Choroid plexus epithelial cell (primary cell): ENCODE measurements at regions not wholly inside any gene's neighbourhood (a gene's known extent, or its start where the extent isn't known, plus 50 kb on each side); places are given as distances from the start of the nearest gene placed in this dataset.
A peak's percentile ranks its signal among the peaks of the same experiment; 100 is the strongest.

Experiments
- DNase-seq: peaks from one replicate; pipeline ENCODE4 v3.0.0-alpha.2; 2010; ENCODE audit warnings: low read depth
- H3K4me3 ChIP-seq: 2 replicates; pipeline ENCODE4 v1.5.1; 2011; ENCODE audit warnings: low read depth, mild to moderate bottlenecking, control low read depth, low read length, moderate library complexity
- CTCF ChIP-seq: conservative IDR thresholded peaks from 2 replicates; pipeline ENCODE4 v1.5.1; 2011; ENCODE audit warnings: low read depth, mild to moderate bottlenecking, control low read depth, inconsistent platforms, low read length, moderate library complexity

DNA sequence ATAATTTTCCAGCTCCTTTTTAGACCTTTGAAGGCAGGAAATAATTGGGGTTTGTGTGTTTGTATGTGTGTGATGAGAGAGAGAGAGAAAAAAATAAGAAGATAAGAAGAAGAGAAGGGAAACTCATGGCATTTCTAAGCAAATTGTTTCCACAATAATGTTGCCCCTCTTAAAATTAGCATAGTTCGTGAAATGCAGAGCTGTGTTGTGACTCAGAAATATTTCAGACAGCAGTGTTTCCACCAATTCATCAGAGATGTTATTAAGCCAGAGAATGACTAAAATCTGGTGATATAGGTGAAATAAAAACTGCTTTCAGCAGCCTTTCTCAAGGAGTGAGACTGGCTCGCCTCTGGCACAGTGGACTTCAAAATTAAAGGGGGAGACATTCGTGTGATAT is 65.9 kb upstream of the ARHGAP5 start:
- no peak for TF ChIP-seq CTCF
- no peak for DNase-seq
- no peak overlapping the region for H3K4me3 ChIP-seq

DNA sequence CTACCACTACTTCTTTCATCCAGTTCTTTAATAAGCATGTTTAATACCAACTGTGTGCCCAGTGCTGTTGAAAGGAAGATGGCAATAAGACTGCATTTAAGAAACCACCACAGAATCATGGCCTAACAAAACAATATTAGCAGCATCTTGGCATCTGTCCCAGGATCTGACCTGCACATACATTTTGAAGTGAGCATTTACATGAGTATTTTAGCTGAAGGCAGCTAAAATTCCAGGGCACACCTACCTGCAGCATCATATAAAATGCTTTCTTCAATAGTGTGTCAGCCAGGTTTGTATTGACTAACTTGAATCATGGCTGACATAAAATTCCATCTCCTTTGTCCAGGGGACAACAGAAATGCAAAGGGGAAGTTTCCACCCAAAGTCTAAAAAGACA is 65.0 kb upstream of the ARHGAP5 start:
- TF ChIP-seq CTCF, result no peak
- peak; percentile 56 for DNase-seq
- H3K4me3 ChIP-seq, result no peak overlapping the region

- no peak for DNase-seq
- no peak overlapping the region for H3K4me3 ChIP-seq
- TF ChIP-seq CTCF, result no peak
Observed at GRCh38 chr14:32012571-32012970, 64.5 kb upstream of the ARHGAP5 start.

DNA sequence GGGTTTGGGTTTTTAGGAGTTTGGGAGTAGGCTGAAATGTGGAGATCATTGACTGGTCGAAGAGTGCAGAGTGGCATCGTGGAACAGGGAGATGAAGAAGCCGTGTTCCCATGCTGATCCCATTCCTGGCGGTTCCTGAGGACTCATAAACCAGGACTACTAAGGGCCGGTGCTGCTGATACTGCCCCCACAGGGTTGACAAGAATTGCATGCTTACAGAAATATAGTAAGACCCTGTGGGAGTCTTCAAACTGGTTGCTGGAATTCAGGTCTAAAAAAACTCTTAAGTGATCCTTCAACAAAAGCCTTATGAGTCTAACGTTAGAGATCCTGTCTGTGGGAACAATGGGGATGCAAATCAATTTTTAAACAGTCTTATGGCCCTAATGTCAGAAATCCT is 64.0 kb upstream of the ARHGAP5 start:
- H3K4me3 ChIP-seq, result no peak overlapping the region
- no peak for DNase-seq
- TF ChIP-seq CTCF, result no peak

GRCh38 chr14:32014057-32014456 is 63.0 kb upstream of the ARHGAP5 start:
- H3K4me3 ChIP-seq, result no peak overlapping the region
- TF ChIP-seq CTCF, result no peak
- DNase-seq, result no peak

- no peak overlapping the region for H3K4me3 ChIP-seq
- TF ChIP-seq CTCF, result no peak
- DNase-seq, result no peak
Observed at GRCh38 chr14:32014498-32014897, 62.6 kb upstream of the ARHGAP5 start.

- TF ChIP-seq CTCF, result no peak
- no peak for DNase-seq
- no peak overlapping the region for H3K4me3 ChIP-seq
Observed at GRCh38 chr14:32015166-32015565, 61.9 kb upstream of the ARHGAP5 start.
